Effector memory CD4-positive, alpha-beta T cell (primary cell): ENCODE measurements at regions not wholly inside any gene's neighbourhood (a gene's known extent, or its start where the extent isn't known, plus 50 kb on each side); places are given as distances from the start of the nearest gene placed in this dataset.

Source experiments
- DNase-seq, 3 donors: peaks; one replicate each; pipeline ENCODE4 v3.0.0-alpha.2; 2020
- H3K27ac ChIP-seq: 2 replicates; pipeline ENCODE4 v1.7.0; 2013; ENCODE audit warnings: mild to moderate bottlenecking, low read length, moderate library complexity; ENCODE audit not compliant: insufficient read depth, poor library complexity, severe bottlenecking
- H3K27me3 ChIP-seq: replicated peaks from 2 replicates; pipeline ENCODE4 v1.7.0; 2013; ENCODE audit warnings: mild to moderate bottlenecking, low read length; ENCODE audit not compliant: insufficient read depth, control insufficient read depth, poor library complexity, severe bottlenecking
- H3K36me3 ChIP-seq: 2 replicates; pipeline ENCODE4 v1.7.0; 2013; ENCODE audit warnings: mild to moderate bottlenecking, low read length, moderate library complexity; ENCODE audit not compliant: control insufficient read depth, insufficient read depth
- H3K4me1 ChIP-seq: 2 replicates; pipeline ENCODE4 v1.7.0; 2013; ENCODE audit warnings: low read length, mild to moderate bottlenecking; ENCODE audit not compliant: control insufficient read depth, insufficient read depth, poor library complexity, severe bottlenecking
- H3K4me3 ChIP-seq: 2 replicates; pipeline ENCODE4 v1.7.0; 2013; ENCODE audit warnings: low read length, low read depth, mild to moderate bottlenecking; ENCODE audit not compliant: insufficient read depth, poor library complexity, severe bottlenecking
- H3K9me3 ChIP-seq: 2 replicates; pipeline ENCODE4 v1.7.0; 2013; ENCODE audit warnings: mild to moderate bottlenecking, low read length, moderate library complexity; ENCODE audit not compliant: control insufficient read depth

- Histone ChIP-seq H3K27me3 (no peaks in the 10 kb centered on the region), H3K36me3 (no peaks in the 10 kb centered on the region), H3K4me3 (no peak overlapping the region), H3K27ac (no peak overlapping the region), H3K4me1 (no peaks in the 10 kb centered on the region), H3K9me3 (no peaks in the 10 kb centered on the region)
- DNase-seq, result no peak
Observed at GRCh38 chr10:2633630-2634029, 433.7 kb upstream of the PFKP start.

GRCh38 chr10:2631557-2632205, 435.7 kb upstream of the PFKP start:
- Histone ChIP-seq H3K4me1 (no peaks in the 10 kb centered on the region), H3K27ac (no peak overlapping the region), H3K27me3 (no peaks in the 10 kb centered on the region), H3K36me3 (no peaks in the 10 kb centered on the region), H3K9me3 (no peaks in the 10 kb centered on the region), H3K4me3 (no peak overlapping the region)
- DNase-seq, result no peak

GRCh38 chr10:2628705-2629104, 438.6 kb upstream of the PFKP start:
- Histone ChIP-seq H3K27ac (no peak overlapping the region), H3K27me3 (no peaks in the 10 kb centered on the region), H3K4me3 (no peak overlapping the region), H3K36me3 (no peaks in the 10 kb centered on the region), H3K4me1 (no peaks in the 10 kb centered on the region), H3K9me3 (no peaks in the 10 kb centered on the region)
- no peak for DNase-seq

GRCh38 chr10:2627969-2628368, 439.4 kb upstream of the PFKP start:
- no peak overlapping the region for H3K27ac ChIP-seq
- H3K4me1 ChIP-seq, result no peaks in the 10 kb centered on the region
- H3K4me3 ChIP-seq, result no peak overlapping the region
- no peaks in the 10 kb centered on the region for H3K9me3 ChIP-seq
- no peak for DNase-seq
- H3K27me3 ChIP-seq, result no peaks in the 10 kb centered on the region
- H3K36me3 ChIP-seq, result no peaks in the 10 kb centered on the region

- no peak for DNase-seq
- no peak overlapping the region for H3K4me3 ChIP-seq
- no peaks in the 10 kb centered on the region for H3K4me1 ChIP-seq
- no peaks in the 10 kb centered on the region for H3K9me3 ChIP-seq
- no peak overlapping the region for H3K27ac ChIP-seq
- H3K36me3 ChIP-seq, result no peaks in the 10 kb centered on the region
- H3K27me3 ChIP-seq, result no peaks in the 10 kb centered on the region
Observed at GRCh38 chr10:2625094-2625493, 442.3 kb upstream of the PFKP start.

- no peak overlapping the region for H3K27ac ChIP-seq
- DNase-seq, result no peak
Observed at GRCh38 chr10:2623675-2624274, 443.6 kb upstream of the PFKP start.

GRCh38 chr10:2620827-2621521, 446.4 kb upstream of the PFKP start:
- no peak for DNase-seq
- Histone ChIP-seq H3K27ac (no peak overlapping the region), H3K4me3 (no peak overlapping the region), H3K27me3 (no peaks in the 10 kb centered on the region), H3K9me3 (peaks cover 5% of the 10 kb centered on the region), H3K4me1 (no peaks in the 10 kb centered on the region), H3K36me3 (no peaks in the 10 kb centered on the region)

More at GRCh38 chr10:2623675-2624274, 443.6 kb upstream of the PFKP start:
- Histone ChIP-seq H3K9me3 (peaks cover 5% of the 10 kb centered on the region), H3K4me1 (no peaks in the 10 kb centered on the region), H3K36me3 (no peaks in the 10 kb centered on the region), H3K4me3 (no peak overlapping the region), H3K27me3 (no peaks in the 10 kb centered on the region)

GRCh38 chr10:2619916-2620315, 447.4 kb upstream of the PFKP start:
- no peaks in the 10 kb centered on the region for H3K27me3 ChIP-seq
- H3K27ac ChIP-seq, result no peak overlapping the region
- H3K36me3 ChIP-seq, result no peaks in the 10 kb centered on the region
- H3K4me1 ChIP-seq, result no peaks in the 10 kb centered on the region
- no peak for DNase-seq
- no peak overlapping the region for H3K4me3 ChIP-seq
- peaks cover 5% of the 10 kb centered on the region for H3K9me3 ChIP-seq

GRCh38 chr10:2619472-2619871, 447.9 kb upstream of the PFKP start:
- Histone ChIP-seq H3K4me1 (no peaks in the 10 kb centered on the region), H3K27me3 (no peaks in the 10 kb centered on the region), H3K36me3 (no peaks in the 10 kb centered on the region), H3K9me3 (peaks cover 5% of the 10 kb centered on the region), H3K27ac (no peak overlapping the region), H3K4me3 (no peak overlapping the region)
- no peak for DNase-seq

- Histone ChIP-seq H3K36me3 (no peaks in the 10 kb centered on the region), H3K9me3 (peaks cover 5% of the 10 kb centered on the region), H3K4me1 (no peaks in the 10 kb centered on the region), H3K4me3 (no peak overlapping the region), H3K27ac (no peak overlapping the region), H3K27me3 (no peaks in the 10 kb centered on the region)
- no peak for DNase-seq
Observed at GRCh38 chr10:2618690-2619089, 448.7 kb upstream of the PFKP start.
